GM23338 (cell line): ENCODE measurements at regions not wholly inside any gene's neighbourhood (a gene's known extent, or its start where the extent isn't known, plus 50 kb on each side); places are given as distances from the start of the nearest gene placed in this dataset.

Experiments used
- ATAC-seq: fragments of 200-7000 bp; cut with Tn5 transposase; 3 replicates; pipeline ENCODE4 v1.9.1; 2020
- DNase-seq: peaks from one replicate; pipeline ENCODE4 v3.0.0-alpha.2; 2015; ENCODE audit warnings: low spot score
- H2AFZ ChIP-seq: fragments of 200-600 bp; sonication (generic); 2 replicates; pipeline ENCODE4 v1.8.0; 2016; ENCODE audit warnings: antibody characterized with exemption, mild to moderate bottlenecking, moderate library complexity
- H3F3A ChIP-seq: fragments of 200-600 bp; sonication (generic); replicated peaks from 2 replicates; pipeline ENCODE4 v1.8.0; 2017; ENCODE audit warnings: antibody characterized with exemption, mixed run types, low read depth
- H3K27ac ChIP-seq: fragments of 200-600 bp; sonication (generic); 2 replicates; pipeline ENCODE4 v1.6.1; 2016; ENCODE audit warnings: low read depth
- H3K27me3 ChIP-seq: fragments of 200-600 bp; sonication (generic); 2 replicates; pipeline ENCODE4 v1.8.0; 2016; ENCODE audit warnings: mild to moderate bottlenecking, mixed run types, moderate library complexity; ENCODE audit not compliant: insufficient read depth
- H3K36me3 ChIP-seq: fragments of 200-600 bp; sonication (generic); 2 replicates; pipeline ENCODE4 v1.8.0; 2016; ENCODE audit warnings: mild to moderate bottlenecking; ENCODE audit not compliant: insufficient read depth
- H3K4me1 ChIP-seq: fragments of 200-600 bp; sonication (generic); 2 replicates; pipeline ENCODE4 v1.8.0; 2016; ENCODE audit warnings: mild to moderate bottlenecking, moderate library complexity; ENCODE audit not compliant: insufficient read depth
- H3K4me2 ChIP-seq: fragments of 200-600 bp; sonication (generic); 2 replicates; pipeline ENCODE4 v1.7.1; 2017; ENCODE audit warnings: mixed run types
- H3K4me3 ChIP-seq: fragments of 200-600 bp; sonication (generic); 2 replicates; pipeline ENCODE4 v1.6.1; 2016; ENCODE audit warnings: mixed run types
- H3K79me2 ChIP-seq: fragments of 200-600 bp; sonication (generic); replicated peaks from 2 replicates; pipeline ENCODE4 v1.8.0; 2017; ENCODE audit warnings: mild to moderate bottlenecking; ENCODE audit not compliant: insufficient read depth
- H3K9me2 ChIP-seq: fragments of 200-600 bp; sonication (generic); 2 replicates; pipeline ENCODE4 v1.8.0; 2017; ENCODE audit not compliant: insufficient read depth
- H4K20me1 ChIP-seq: fragments of 200-600 bp; sonication (generic); replicated peaks from 2 replicates; pipeline ENCODE4 v1.8.0; 2017; ENCODE audit warnings: mild to moderate bottlenecking; ENCODE audit not compliant: insufficient read depth
- H3K27ac Mint-ChIP-seq: 2 replicates; pipeline ENCODE4 v1.8.0; 2020; ENCODE audit warnings: inconsistent platforms, mild to moderate bottlenecking, moderate library complexity, mixed read lengths
- H3K27me3 Mint-ChIP-seq: 3 replicates; pipeline ENCODE4 v1.8.0; 2022; ENCODE audit warnings: low read depth, mild to moderate bottlenecking, moderate library complexity, mixed read lengths, inconsistent platforms; ENCODE audit not compliant: insufficient read depth, poor library complexity
- H3K36me3 Mint-ChIP-seq: 3 replicates; pipeline ENCODE4 v1.8.0; 2021; ENCODE audit warnings: low read depth, mild to moderate bottlenecking, inconsistent platforms, moderate library complexity, mixed read lengths
- H3K4me1 Mint-ChIP-seq: 3 replicates; pipeline ENCODE4 v1.8.0; 2020; ENCODE audit warnings: mild to moderate bottlenecking, inconsistent platforms, mixed read lengths
- H3K4me3 Mint-ChIP-seq: 3 replicates; pipeline ENCODE4 v1.8.0; 2021; ENCODE audit warnings: moderate library complexity, mild to moderate bottlenecking, inconsistent platforms, mixed read lengths
- H3K9me3 Mint-ChIP-seq: 3 replicates; pipeline ENCODE4 v1.8.0; 2020; ENCODE audit warnings: moderate library complexity, mild to moderate bottlenecking, inconsistent platforms, mixed read lengths
- CREB1 ChIP-seq: fragments of 250-450 bp; sonication (Bioruptor Pico); IDR thresholded peaks from 2 replicates; pipeline ENCODE4 v1.5.0; 2020; ENCODE audit warnings: low read depth, mild to moderate bottlenecking, moderate library complexity
- ETS1 ChIP-seq: IDR thresholded peaks from 2 replicates; pipeline ENCODE4 v1.6.1; 2016; ENCODE audit warnings: antibody characterized with exemption
- EZH2 ChIP-seq: fragments of 200-600 bp; sonication (generic); IDR thresholded peaks from one replicate; pipeline ENCODE4 v1.8.0; 2017; ENCODE audit warnings: antibody characterized with exemption, mild to moderate bottlenecking, low read depth; ENCODE audit not compliant: unreplicated experiment
- EZH2phosphoT487 ChIP-seq: fragments of 200-600 bp; sonication (generic); IDR thresholded peaks from one replicate; pipeline ENCODE4 v1.8.1; 2018; ENCODE audit warnings: antibody characterized with exemption; ENCODE audit not compliant: unreplicated experiment
- JUNB ChIP-seq: IDR thresholded peaks from one replicate; pipeline ENCODE4 v1.6.1; 2016; ENCODE audit warnings: antibody characterized with exemption; ENCODE audit not compliant: unreplicated experiment
- NANOG ChIP-seq: IDR thresholded peaks from 2 replicates; pipeline ENCODE4 v1.6.1; 2016; ENCODE audit warnings: antibody characterized with exemption, borderline replicate concordance
- POLR2AphosphoS5 ChIP-seq: IDR thresholded peaks from 2 replicates; pipeline ENCODE4 v1.6.1; 2016; ENCODE audit warnings: antibody characterized with exemption, low read depth
- STAT1 ChIP-seq: IDR thresholded peaks from one replicate; pipeline ENCODE4 v1.6.1; 2016; ENCODE audit warnings: antibody characterized with exemption; ENCODE audit not compliant: unreplicated experiment
- ZNF331 ChIP-seq: fragments of 250-450 bp; sonication (Bioruptor Pico); IDR thresholded peaks from 2 replicates; pipeline ENCODE4 v1.5.0; 2020; ENCODE audit warnings: low read depth, mild to moderate bottlenecking, moderate library complexity
- ZNF462 ChIP-seq: fragments of 250-450 bp; sonication (Bioruptor Pico); IDR thresholded peaks from 2 replicates; pipeline ENCODE4 v1.5.0; 2020; ENCODE audit warnings: mild to moderate bottlenecking, moderate library complexity

GRCh38 chr2:16282511-16282910 is 342.2 kb downstream of the MYCN start:
- Histone ChIP-seq H3K27ac (no peak overlapping the region), H3K27me3 (no peaks in the 10 kb centered on the region), H3K4me3 (no peak overlapping the region), H2AFZ (no peak overlapping the region), H3K4me1 (no peaks in the 10 kb centered on the region), H3K79me2 (no peaks in the 10 kb centered on the region), H3K9me2 (no peaks in the 10 kb centered on the region), H4K20me1 (no peaks in the 10 kb centered on the region), H3F3A (no peaks in the 10 kb centered on the region), H3K4me2 (no peak overlapping the region), H3K36me3 (no peaks in the 10 kb centered on the region)
- Mint-ChIP-seq H3K27me3 (peaks cover 7% of the 10 kb centered on the region), H3K36me3 (no peaks in the 10 kb centered on the region), H3K27ac (no peak overlapping the region), H3K4me1 (peaks cover 13% of the 10 kb centered on the region), H3K9me3 (no peaks in the 10 kb centered on the region), H3K4me3 (no peak overlapping the region)
- no peak for ATAC-seq
- TF ChIP-seq ZNF331 (CRISPR knock-in tag) (no peak), POLR2AphosphoS5 (no peak), ETS1 (no peak)
- DNase-seq = no peak

- Mint-ChIP-seq H3K4me1 (peaks cover 13% of the 10 kb centered on the region), H3K27me3 (peaks cover 7% of the 10 kb centered on the region), H3K36me3 (no peaks in the 10 kb centered on the region), H3K4me3 (no peak overlapping the region), H3K27ac (no peak overlapping the region), H3K9me3 (no peaks in the 10 kb centered on the region)
- peak; percentile 97 for ATAC-seq
- Histone ChIP-seq H3K79me2 (no peaks in the 10 kb centered on the region), H3K27ac (no peak overlapping the region), H4K20me1 (no peaks in the 10 kb centered on the region), H3K4me3 (no peak overlapping the region), H2AFZ (peak overlapping the region; percentile 29; the same call in 1 of the 2 replicates), H3F3A (no peaks in the 10 kb centered on the region), H3K4me2 (no peak overlapping the region), H3K9me2 (no peaks in the 10 kb centered on the region), H3K27me3 (no peaks in the 10 kb centered on the region), H3K4me1 (no peaks in the 10 kb centered on the region), H3K36me3 (no peaks in the 10 kb centered on the region)
- peak; percentile 86 for DNase-seq
- TF ChIP-seq CREB1 (CRISPR knock-in tag) (peak; percentile 48; the same call in 1 of the 2 replicates), ZNF331 (CRISPR knock-in tag) (no peak), POLR2AphosphoS5 (no peak), STAT1 (no peak), NANOG (no peak), EZH2phosphoT487 (no peak), ZNF462 (CRISPR knock-in tag) (0 out of 2 replicates have a peak, but pooled peaks have one; percentile 45), ETS1 (no peak), JUNB (no peak), EZH2 (no peak)
Measured at GRCh38 chr2:16281451-16282335, 341.3 kb downstream of the MYCN start.
